Activated CD4-positive, CD25-positive, alpha-beta regulatory T cell (primary cell): ENCODE measurements at regions not wholly inside any gene's neighbourhood (a gene's known extent, or its start where the extent isn't known, plus 50 kb on each side); places are given as distances from the start of the nearest gene placed in this dataset.

Source experiments
- DNase-seq, 4 experiments: peaks; one replicate each; lab custom pipeline; 2025; lab: John Stamatoyannopoulos, UW

- no peak for DNase-seq
These were observed 1373.9 kb upstream of the CELF2 start for GRCh38 chr10:9643782-9644181.

DNA sequence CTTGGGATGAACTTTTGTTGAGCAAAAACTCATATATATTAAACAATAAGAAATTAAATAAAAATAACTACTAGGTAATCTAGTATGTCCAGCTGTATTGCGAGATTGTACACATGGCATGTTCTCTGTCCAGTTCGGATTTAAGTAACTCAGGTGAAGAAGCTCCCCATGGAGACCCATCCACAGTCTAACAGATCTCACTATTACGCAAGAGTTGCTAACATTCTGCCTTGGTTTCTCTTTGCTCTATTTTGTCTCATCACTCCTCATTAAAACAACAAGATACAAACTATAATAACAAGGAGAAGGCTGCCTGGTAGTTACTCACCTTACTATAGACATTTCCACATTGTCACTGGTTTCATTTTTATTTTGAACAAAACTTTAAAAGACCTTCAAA is 1372.3 kb upstream of the CELF2 start:
- no peak for DNase-seq

GRCh38 chr10:9645928-9646600 is 1371.6 kb upstream of the CELF2 start:
- no peak for DNase-seq

DNA sequence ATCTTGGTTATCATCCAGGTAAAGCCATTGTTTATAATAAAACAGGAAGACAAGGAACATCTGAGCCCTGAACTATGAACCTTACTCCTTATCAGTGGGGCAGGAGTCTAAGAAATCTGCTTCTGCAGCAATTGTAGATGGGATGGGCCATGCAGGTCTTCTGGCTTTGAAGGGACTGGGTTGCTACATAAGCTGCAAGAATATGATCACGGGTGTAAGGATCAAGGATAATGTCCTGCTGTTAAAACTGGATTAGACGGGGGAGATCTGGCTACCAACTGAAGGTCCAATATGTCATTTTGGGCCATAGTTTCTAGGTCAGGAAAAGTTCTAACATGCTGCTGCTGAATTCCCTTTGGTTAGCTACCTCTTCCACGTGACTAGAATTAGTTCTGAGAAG is 1363.4 kb upstream of the CELF2 start:
- no peak for DNase-seq

GRCh38 chr10:9656386-9656785 is 1361.3 kb upstream of the CELF2 start:
- no peak for DNase-seq

- no peak for DNase-seq
These were observed 1360.7 kb upstream of the CELF2 start for GRCh38 chr10:9656996-9657395.

DNA sequence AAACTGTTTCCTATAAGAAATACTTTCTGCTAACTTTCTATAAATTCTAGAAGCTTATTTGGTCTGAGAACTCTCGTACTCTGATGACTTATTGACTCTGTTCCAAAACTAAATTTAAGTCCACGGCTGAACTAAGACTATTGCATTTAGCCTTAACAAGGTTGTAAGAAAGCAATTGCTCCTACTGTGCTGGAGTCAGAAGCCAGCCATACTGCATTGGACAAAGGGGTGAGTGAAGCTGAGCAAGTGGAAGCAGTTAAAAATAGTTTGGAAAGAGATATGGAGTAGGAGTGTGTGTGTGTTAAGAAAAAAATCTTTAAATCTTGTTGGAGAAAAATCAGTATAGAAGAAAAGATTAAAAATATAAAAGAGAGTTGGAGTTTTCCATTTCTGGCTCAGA is 1360.1 kb upstream of the CELF2 start:
- DNase-seq: no peak

DNA sequence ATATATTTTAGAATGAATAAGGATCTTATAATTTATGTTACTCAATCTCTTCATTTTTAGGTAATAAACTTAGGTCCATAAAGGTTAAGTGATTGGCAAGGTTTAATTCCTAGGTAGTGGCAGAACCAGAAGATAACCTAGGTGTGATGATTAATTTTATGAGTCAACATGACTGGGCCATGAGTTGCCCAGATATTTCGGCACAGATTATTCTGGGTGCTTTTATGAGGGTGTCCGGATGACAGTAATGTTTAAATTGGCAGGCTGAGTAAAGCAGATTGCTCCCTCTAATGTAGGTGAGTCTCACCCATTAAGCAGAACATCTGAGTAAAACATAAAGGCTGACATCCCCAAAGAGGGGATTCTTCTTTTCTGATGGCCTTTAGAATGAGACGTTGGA is 1349.3 kb upstream of the CELF2 start:
- no peak for DNase-seq

DNA sequence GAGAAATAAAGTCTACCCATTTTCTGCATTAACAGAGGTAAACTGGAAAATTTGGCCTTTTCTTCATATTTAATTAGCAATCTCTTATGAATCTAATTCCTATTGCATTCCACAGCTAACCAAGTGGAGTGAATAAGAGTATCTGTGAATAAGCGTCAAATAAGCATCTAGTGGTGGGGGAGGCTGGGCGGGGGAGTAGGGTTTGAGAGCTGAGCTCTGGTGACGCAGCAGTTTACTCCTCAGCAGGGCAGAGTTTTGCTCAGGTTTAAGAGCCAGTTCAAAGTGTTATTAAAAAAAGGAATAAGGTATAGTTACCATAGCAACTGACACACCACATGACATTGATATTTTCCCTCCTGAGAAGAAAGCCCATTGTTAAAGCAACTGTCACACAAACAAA is 1346.8 kb upstream of the CELF2 start:
- no peak for DNase-seq

- no peak for DNase-seq
These were observed 1336.0 kb upstream of the CELF2 start for GRCh38 chr10:9681655-9682054.

DNA sequence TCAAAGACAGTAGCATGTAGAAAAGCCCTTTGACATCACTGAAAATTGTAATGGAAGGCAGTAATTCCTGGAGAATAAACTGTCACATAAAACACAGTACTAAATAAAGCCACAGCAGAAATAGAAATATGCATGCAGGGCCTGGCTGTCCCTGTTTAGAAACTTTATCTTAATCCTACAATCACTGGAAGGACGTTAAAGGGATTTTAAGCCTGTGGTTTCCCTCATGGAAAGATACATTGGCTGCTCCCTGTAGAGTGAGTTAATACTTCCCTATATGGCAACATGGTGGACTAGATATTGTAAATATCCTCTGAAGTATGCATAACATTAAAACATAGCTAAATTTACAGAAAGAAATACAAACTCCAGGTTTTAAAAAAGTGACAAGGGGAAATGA is 1334.9 kb upstream of the CELF2 start:
- no peak for DNase-seq

- DNase-seq: no peak
These were observed 1333.5 kb upstream of the CELF2 start for GRCh38 chr10:9684186-9684585.

GRCh38 chr10:9685596-9685995 is 1332.1 kb upstream of the CELF2 start:
- no peak for DNase-seq

GRCh38 chr10:9688711-9689110 is 1329.0 kb upstream of the CELF2 start:
- no peak for DNase-seq

DNA sequence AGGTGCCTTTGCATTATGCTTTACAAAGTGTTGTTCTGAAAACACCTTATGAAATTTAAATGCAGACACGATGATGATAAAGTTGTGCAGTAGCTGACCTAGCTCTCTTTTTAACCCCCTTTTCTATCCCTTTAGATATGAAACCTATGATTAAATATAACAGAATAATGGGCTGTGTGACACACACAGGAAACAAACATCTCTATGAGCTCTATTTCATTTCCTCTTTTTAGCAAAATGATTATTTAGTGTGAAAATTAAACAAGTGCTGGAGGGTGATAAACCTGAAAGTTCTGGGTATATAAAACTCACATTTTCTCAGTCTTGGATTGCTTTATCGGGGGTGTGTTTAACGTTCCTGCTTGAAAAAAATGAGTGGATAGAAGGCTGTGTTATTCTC is 1310.5 kb upstream of the CELF2 start:
- no peak for DNase-seq

- no peak for DNase-seq
These were observed 1307.8 kb upstream of the CELF2 start for GRCh38 chr10:9709849-9710248.

GRCh38 chr10:9712393-9712792 is 1305.3 kb upstream of the CELF2 start:
- no peak for DNase-seq

DNA sequence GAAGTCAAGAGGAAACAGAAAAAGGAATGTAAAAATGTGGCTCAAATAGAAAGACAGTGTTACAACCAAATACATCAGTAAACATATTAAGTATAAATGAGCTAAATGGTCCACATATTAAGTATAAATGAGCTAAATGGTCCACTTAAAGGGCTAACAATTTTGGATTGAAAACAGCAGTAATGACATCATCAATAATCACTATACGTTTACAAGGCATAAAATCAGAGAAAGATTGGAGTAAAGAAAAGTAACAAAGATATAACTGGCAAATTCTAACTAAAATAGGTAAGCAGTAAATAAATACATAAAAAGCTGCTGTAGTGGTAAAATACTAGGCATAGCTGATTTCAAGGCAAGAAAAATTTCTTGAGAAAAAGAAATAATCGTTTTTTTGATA is 1298.4 kb upstream of the CELF2 start:
- no peak for DNase-seq

GRCh38 chr10:9733766-9734165 is 1283.9 kb upstream of the CELF2 start:
- no peak for DNase-seq

GRCh38 chr10:9734218-9734617 is 1283.5 kb upstream of the CELF2 start:
- DNase-seq: no peak

DNA sequence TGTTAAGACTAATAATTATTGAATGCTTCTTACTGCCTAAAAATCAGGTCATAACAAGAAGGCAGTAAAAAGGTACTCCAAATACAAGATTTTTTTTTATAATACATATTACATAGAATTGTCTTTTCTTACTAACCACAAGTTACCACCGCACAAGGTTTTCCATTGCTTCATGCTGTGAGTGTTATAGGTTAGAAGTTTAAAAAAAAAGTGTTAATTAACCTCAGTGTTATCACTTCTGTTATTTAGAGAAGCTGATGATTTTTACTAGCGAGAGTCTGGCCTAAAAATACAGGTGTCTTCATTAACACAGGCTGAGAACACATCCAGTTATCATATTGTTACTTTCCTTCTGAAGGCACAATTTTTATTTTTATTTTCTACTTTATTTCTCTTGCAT is 1281.9 kb upstream of the CELF2 start:
- DNase-seq: no peak

DNA sequence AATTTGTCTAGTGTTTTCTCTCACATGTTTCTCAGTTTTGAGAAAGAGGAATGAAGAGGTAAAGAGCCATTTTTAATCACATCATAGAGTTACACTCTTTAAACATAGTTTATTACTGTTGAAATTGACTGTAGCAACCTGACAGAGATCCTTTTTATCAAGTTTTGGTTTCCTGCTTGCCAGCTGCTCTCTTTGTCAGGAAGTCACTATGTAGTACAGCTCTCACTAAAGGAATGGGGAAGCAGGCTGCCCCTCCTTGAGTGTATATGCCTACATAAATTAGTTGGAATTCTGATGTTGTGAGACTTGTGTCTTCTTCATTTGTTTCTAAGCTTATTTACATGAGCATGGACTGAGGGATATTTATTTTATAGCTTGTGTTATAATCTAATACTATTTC is 1274.0 kb upstream of the CELF2 start:
- DNase-seq: no peak

- no peak for DNase-seq
These were observed 1272.5 kb upstream of the CELF2 start for GRCh38 chr10:9745158-9745557.

- no peak for DNase-seq
These were observed 1260.5 kb upstream of the CELF2 start for GRCh38 chr10:9757176-9757575.

GRCh38 chr10:9759596-9759995 is 1258.1 kb upstream of the CELF2 start:
- DNase-seq: no peak
